Fibroblast of the conjunctiva (primary cell): ENCODE measurements at regions not wholly inside any gene's neighbourhood (a gene's known extent, or its start where the extent isn't known, plus 50 kb on each side); places are given as distances from the start of the nearest gene placed in this dataset.

Experiments used
- DNase-seq: peaks from one replicate; pipeline ENCODE4 v3.0.0-alpha.2; 2010; ENCODE audit warnings: low read depth

- no peak for DNase-seq
Measured at GRCh38 chr10:36373424-36374096, 731.5 kb upstream of the FZD8 start.

- DNase-seq = no peak
Measured at GRCh38 chr10:36367362-36367761, 725.3 kb upstream of the FZD8 start.

- no peak for DNase-seq
Measured at GRCh38 chr10:36366843-36367242, 724.7 kb upstream of the FZD8 start.

- DNase-seq = no peak
Measured at GRCh38 chr10:36366065-36366464, 724.0 kb upstream of the FZD8 start.

- DNase-seq = no peak
Measured at GRCh38 chr10:36362257-36362656, 720.2 kb upstream of the FZD8 start.

GRCh38 chr10:36358736-36359135 lies 716.6 kb upstream of the FZD8 start:
- DNase-seq = no peak

GRCh38 chr10:36354633-36355032 lies 712.5 kb upstream of the FZD8 start:
- DNase-seq = no peak

GRCh38 chr10:36351159-36351558 lies 709.1 kb upstream of the FZD8 start:
- DNase-seq = no peak

- DNase-seq = peak; percentile 20
Measured at GRCh38 chr10:36349445-36350078, 707.5 kb upstream of the FZD8 start.

GRCh38 chr10:36345807-36346206 lies 703.7 kb upstream of the FZD8 start:
- DNase-seq = no peak

GRCh38 chr10:36345175-36345533 lies 703.1 kb upstream of the FZD8 start:
- no peak for DNase-seq

- no peak for DNase-seq
Measured at GRCh38 chr10:36344240-36345174, 702.4 kb upstream of the FZD8 start.

- DNase-seq = no peak
Measured at GRCh38 chr10:36342781-36343180, 700.7 kb upstream of the FZD8 start.

GRCh38 chr10:36341471-36341870 lies 699.4 kb upstream of the FZD8 start:
- no peak for DNase-seq

GRCh38 chr10:36336315-36336714 lies 694.2 kb upstream of the FZD8 start:
- DNase-seq = no peak

- DNase-seq = no peak
Measured at GRCh38 chr10:36333446-36333845, 691.4 kb upstream of the FZD8 start.

- DNase-seq = no peak
Measured at GRCh38 chr10:36332926-36333325, 690.8 kb upstream of the FZD8 start.

- no peak for DNase-seq
Measured at GRCh38 chr10:36331121-36331520, 689.0 kb upstream of the FZD8 start.

GRCh38 chr10:36325815-36326214 lies 683.7 kb upstream of the FZD8 start:
- no peak for DNase-seq

- DNase-seq = no peak
Measured at GRCh38 chr10:36324831-36325230, 682.7 kb upstream of the FZD8 start.

- no peak for DNase-seq
Measured at GRCh38 chr10:36313142-36313541, 671.0 kb upstream of the FZD8 start.

- DNase-seq = no peak
Measured at GRCh38 chr10:36303896-36304295, 661.8 kb upstream of the FZD8 start.

GRCh38 chr10:36302086-36302485 lies 660.0 kb upstream of the FZD8 start:
- DNase-seq = no peak
